Heart right ventricle (tissue), 16 donors: ENCODE measurements at regions not wholly inside any gene's neighbourhood (a gene's known extent, or its start where the extent isn't known, plus 50 kb on each side); places are given as distances from the start of the nearest gene placed in this dataset.

ENCODE experiments used
- ATAC-seq, 8 donors: fragments of 200-7000 bp; cut with Tn5 transposase; one replicate each; pipeline ENCODE4 v1.9.1; 2020; ENCODE audit warnings: mild to moderate bottlenecking in 8 of 8, moderate library complexity in 8 of 8, moderate number of reproducible peaks in 1 of 8
- DNase-seq, 2 donors: peaks; one replicate each; pipeline ENCODE4 v3.0.0-alpha.2; 2020
- H3K27ac ChIP-seq, 10 donors: fragments of 200-600 bp; sonication (generic) in 2 of 10; one replicate each; pipeline versions ENCODE4 v1.5.0 to v1.8.0; 2020 to 2022; ENCODE audit warnings: mild to moderate bottlenecking in 3 of 10
- H3K27me3 ChIP-seq, 7 donors: fragments of 200-600 bp; one replicate each; pipeline ENCODE4 v1.8.0; 2021 to 2022; ENCODE audit warnings: mild to moderate bottlenecking in 2 of 7
- H3K36me3 ChIP-seq, 9 donors: fragments of 200-600 bp; sonication (generic) in 1 of 9; one replicate each; pipeline versions ENCODE4 v1.5.0 to v1.8.0; 2020 to 2022; ENCODE audit warnings: mild to moderate bottlenecking in 2 of 9
- H3K4me1 ChIP-seq, 9 donors: fragments of 200-600 bp; sonication (generic) in 1 of 9; one replicate each; pipeline versions ENCODE4 v1.5.0 to v1.8.0; 2020 to 2022; ENCODE audit warnings: mild to moderate bottlenecking in 4 of 9
- H3K4me3 ChIP-seq, 10 donors: fragments of 200-600 bp; sonication (generic) in 2 of 10; one replicate each; pipeline versions ENCODE4 v1.5.0 to v1.8.0; 2020 to 2022; ENCODE audit warnings: mild to moderate bottlenecking in 7 of 10, moderate library complexity in 2 of 10
- H3K9me3 ChIP-seq, 11 donors: fragments of 200-600 bp in 10 of 11; sonication (generic) in 2 of 11; one replicate each; pipeline versions ENCODE4 v1.5.0 to v1.8.0; 2013 to 2022; ENCODE audit warnings: mild to moderate bottlenecking in 2 of 11, control low read depth in 1 of 11, moderate library complexity in 1 of 11
- CTCF ChIP-seq, 9 donors: fragments of 200-600 bp; sonication (generic) in 2 of 9; IDR thresholded peaks; one replicate each; pipeline versions ENCODE4 v1.5.0 to v1.8.0; 2021 to 2022; ENCODE audit warnings: antibody characterized with exemption in 9 of 9, mild to moderate bottlenecking in 5 of 9, moderate library complexity in 1 of 9
- WGBS, 2 donors: extraction: QIAGEN DNeasy Blood & Tissue Kit; methylation state at CpG; one replicate each; pipeline ENCODE4 v1.1.7; 2013; ENCODE audit warnings: inconsistent platforms in 1 of 2; 5-methylcytosine and 5-hydroxymethylcytosine counted together
- intact Hi-C, 10 donors: fragments of 100-400 bp; cut with DNase I; formaldehyde crosslinking; loops; one replicate each; pipeline versions ENCODE4 v1.11.1 to v1.14.2; 2022
- donor health status: Arrhythmogenic right ventricular cardiomyopathy.
- donor health status: ischemic (EF 13 %, LVEDD 7.1; RV severe dilation, severe dysfunction).
- donor health status: healthy with polysubstance abuse.
- donor health status: DM: no; HTN: yes; CAD: no.
- donor health status: DM: no; HTN: no; CAD: no.
- donor health status: ischemic (EF 25% LVEDD 6.9; RV normal size, moderate dysfunction).
- donor health status: ischemic (EF 25% LVEDD 5.7; RV mildly dilated, moderate dysfunction).
- donor health status: healthy.
- donor health status: DM: yes; HTN: yes; CAD: no.
- donor health status: Ischemic cardiomyopathy.
- donor health status: ischemic (EF 35%, LVEDD 5.7; RV mildly dilated, moderate dysfunction).
- donor health status: nonischemic (EF 11% LVEDD 7.7; RV severe dilation, severe dysfunction).
- donor health status: DM: yes; HTN: yes; CAD: no.
- donor health status: PGD.
- donor health status: ischemic (EF 29% LVEDD 5.4; RV normal size, mild dysfunction).
- donor health status: nonischemic (EF 23%, LVEDD 6.1; RV moderate dilation, normal function).

- Histone ChIP-seq H3K36me3 (no peaks in the 10 kb centered on the region), H3K9me3 (peaks cover 0 to 18% (median 0%) of the 10 kb centered on the region in 11 donors), H3K27me3 (no peaks in the 10 kb centered on the region), H3K27ac (no peak overlapping the region), H3K4me1 (no peaks in the 10 kb centered on the region), H3K4me3 (no peak overlapping the region)
- 94 to 97% methylated on average over 2 of the region's 2 CpGs for WGBS, 2 donors
- ATAC-seq = no peak
- TF ChIP-seq CTCF (IDR thresholded peaks at IDR 0.05) = no peak
- intact Hi-C loops = loop anchor here in 1 of 10 donors (1.0 kb wide), 1 partner anchor 50 kb away; no protein-coding TSS in a partner anchor
- no peak for DNase-seq
Measured at GRCh38 chr7:94760446-94761100, 104.6 kb upstream of the SGCE start.

DNA sequence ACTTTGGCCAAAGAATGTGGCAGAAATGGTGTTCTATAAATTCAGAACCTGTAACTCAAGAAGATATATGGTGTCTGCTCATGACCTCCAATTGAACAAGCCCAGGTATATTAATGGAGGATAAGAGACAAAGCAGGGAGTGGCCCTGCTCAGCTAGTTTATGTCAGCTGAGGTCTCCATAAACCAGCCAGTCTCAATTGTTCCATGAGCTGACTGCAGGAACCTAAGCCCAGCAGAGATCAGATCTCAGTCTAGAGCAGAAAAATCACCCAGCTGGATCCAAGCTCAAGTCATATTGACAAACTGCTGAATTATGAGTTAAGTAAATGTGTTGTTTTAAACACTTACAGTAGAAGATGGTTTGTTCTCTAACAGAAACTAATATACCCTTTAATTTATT is 105.5 kb upstream of the SGCE start:
- no peaks in the 10 kb centered on the region for H3K4me1 ChIP-seq
- TF ChIP-seq CTCF (IDR thresholded peaks at IDR 0.05) = no peak
- no peaks in the 10 kb centered on the region for H3K27me3 ChIP-seq
- intact Hi-C loops = loop anchor here in 1 of 10 donors (1.0 kb wide), 1 partner anchor 49 kb away; no protein-coding TSS in a partner anchor
- H3K4me3 ChIP-seq = no peak overlapping the region
- H3K27ac ChIP-seq = no peak overlapping the region
- DNase-seq (no peak), ATAC-seq (no peak)
- H3K36me3 ChIP-seq = no peaks in the 10 kb centered on the region
- peaks cover 0 to 11% (median 0%) of the 10 kb centered on the region in 11 donors for H3K9me3 ChIP-seq

GRCh38 chr7:94763268-94763667 is 107.3 kb upstream of the SGCE start:
- H3K4me1 ChIP-seq = no peaks in the 10 kb centered on the region
- H3K27me3 ChIP-seq = no peaks in the 10 kb centered on the region
- no peak overlapping the region for H3K4me3 ChIP-seq
- intact Hi-C loops = no loop called here
- ATAC-seq = no peak
- TF ChIP-seq CTCF (IDR thresholded peaks at IDR 0.05) = no peak
- H3K9me3 ChIP-seq = peaks cover 0 to 11% (median 0%) of the 10 kb centered on the region in 11 donors
- no peaks in the 10 kb centered on the region for H3K36me3 ChIP-seq
- no peak overlapping the region for H3K27ac ChIP-seq
- WGBS, 2 donors = 27 to 35% methylated on average over 3 of the region's 3 CpGs
- DNase-seq = no peak

DNA sequence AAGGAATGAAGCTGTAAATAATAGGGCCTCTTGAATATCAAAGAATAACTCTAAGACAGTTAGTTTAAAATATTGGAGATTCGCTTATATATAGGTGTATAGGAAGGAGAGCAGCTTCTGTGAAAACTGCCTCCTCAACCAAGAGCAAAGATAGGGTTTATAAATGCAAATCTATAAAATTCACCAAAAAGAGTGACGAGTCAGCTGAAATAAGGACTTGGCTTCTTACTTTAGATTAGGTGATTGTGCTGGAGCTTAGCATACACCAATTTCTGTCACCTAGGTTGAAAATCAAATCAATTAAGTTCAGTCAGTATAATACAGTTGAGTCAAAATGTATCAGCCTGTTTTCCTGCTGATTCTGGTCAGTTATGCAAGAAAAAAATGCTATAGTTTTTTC is 113.8 kb upstream of the SGCE start:
- H3K27ac ChIP-seq = no peak overlapping the region
- no peaks in the 10 kb centered on the region for H3K9me3 ChIP-seq
- intact Hi-C loops = loop anchor here in 1 of 10 donors (10.0 kb wide), 1 partner anchor 55 kb away; no protein-coding TSS in a partner anchor
- no peaks in the 10 kb centered on the region for H3K4me1 ChIP-seq
- no peak for DNase-seq
- H3K4me3 ChIP-seq = no peak overlapping the region
- no peaks in the 10 kb centered on the region for H3K36me3 ChIP-seq
- WGBS, 2 donors = 94 to 95% methylated on average over 2 of the region's 2 CpGs
- TF ChIP-seq CTCF (IDR thresholded peaks at IDR 0.05) = no peak
- ATAC-seq = no peak
- H3K27me3 ChIP-seq = no peaks in the 10 kb centered on the region
